PC-9 (cell line): ENCODE measurements at regions not wholly inside any gene's neighbourhood (a gene's known extent, or its start where the extent isn't known, plus 50 kb on each side); places are given as distances from the start of the nearest gene placed in this dataset.

Experiments used
- BruUV-seq: library from RNA; stranded (reverse); fragments of 400-500 nt; replicated peaks from 2 replicates; lab custom pipeline; 2021; lab: Mats Ljungman, UMichigan
- CTCF ChIA-PET: fragments of 300-600 bp; sonication (Branson Sonifier 250); formaldehyde crosslinking; loops from one replicate; lab custom pipeline; 2022; ENCODE audit warnings: antibody characterized with exemption; lab: Charles Lee
- POLR2A ChIA-PET: fragments of 300-600 bp; sonication (Branson Sonifier 250); formaldehyde crosslinking; loops from one replicate; lab custom pipeline; 2022; ENCODE audit warnings: antibody characterized with exemption; ENCODE audit not compliant: unreplicated experiment; lab: Charles Lee
- DNase-seq, 2 experiments: peaks; one replicate each; pipeline versions ENCODE4 v3.0.0 to v3.0.0-alpha.2; 2015 to 2022; ENCODE audit warnings: mixed read lengths in 1 of 2
- H2AFZ ChIP-seq: fragments of 200-600 bp; sonication (generic); 2 replicates; pipeline ENCODE4 v1.8.1; 2017; ENCODE audit warnings: antibody characterized with exemption
- H3F3A ChIP-seq: fragments of 200-600 bp; sonication (generic); 2 replicates; pipeline ENCODE4 v1.8.1; 2017; ENCODE audit warnings: antibody characterized with exemption, mild to moderate bottlenecking, low read depth; ENCODE audit not compliant: insufficient read depth
- H3K27ac ChIP-seq: fragments of 200-600 bp; sonication (generic); 2 replicates; pipeline ENCODE4 v1.6.1; 2016; ENCODE audit warnings: mixed run types
- H3K27me3 ChIP-seq: fragments of 200-600 bp; sonication (generic); 2 replicates; pipeline ENCODE4 v1.6.1; 2016; ENCODE audit warnings: low read depth, mixed run types; ENCODE audit not compliant: insufficient read depth
- H3K36me3 ChIP-seq: fragments of 200-600 bp; sonication (generic); 2 replicates; pipeline ENCODE4 v1.6.1; 2016; ENCODE audit warnings: low read depth, mixed run types
- H3K4me1 ChIP-seq: fragments of 200-600 bp; sonication (generic); replicated peaks from 2 replicates; pipeline ENCODE4 v1.6.1; 2016; ENCODE audit warnings: mixed run types; ENCODE audit not compliant: insufficient read depth
- H3K4me2 ChIP-seq: fragments of 200-600 bp; sonication (generic); 2 replicates; pipeline ENCODE4 v1.6.1; 2017; ENCODE audit warnings: mixed run types
- H3K4me3 ChIP-seq: fragments of 200-600 bp; sonication (generic); 2 replicates; pipeline ENCODE4 v1.6.1; 2016; ENCODE audit warnings: mixed run types
- H3K79me2 ChIP-seq: fragments of 200-600 bp; sonication (generic); 2 replicates; pipeline ENCODE4 v1.6.1; 2017; ENCODE audit warnings: low read depth, mixed run types
- H3K9me2 ChIP-seq: fragments of 200-600 bp; sonication (generic); 2 replicates; pipeline ENCODE4 v1.8.1; 2017; ENCODE audit warnings: mild to moderate bottlenecking; ENCODE audit not compliant: insufficient read depth
- H3K9me3 ChIP-seq: fragments of 200-600 bp; sonication (generic); 2 replicates; pipeline ENCODE4 v1.8.1; 2016; ENCODE audit warnings: low read depth; ENCODE audit not compliant: insufficient read depth
- H4K20me1 ChIP-seq: fragments of 200-600 bp; sonication (generic); 2 replicates; pipeline ENCODE4 v1.8.1; 2017; ENCODE audit not compliant: insufficient read depth
- EZH2 ChIP-seq: fragments of 200-600 bp; sonication (generic); IDR thresholded peaks from 2 replicates; pipeline ENCODE4 v1.8.0; 2017; ENCODE audit warnings: antibody characterized with exemption, low read depth
- intact Hi-C: fragments of 100-400 bp; cut with micrococcal nuclease; formaldehyde crosslinking; loops from one replicate; pipeline ENCODE4 v1.10.0; 2022; ENCODE audit not compliant: unreplicated experiment
- TF ChIP-seq, protein P1 (sequence below): fragments of 200-600 bp; sonication (generic); conservative IDR thresholded peaks from 2 replicates; pipeline ENCODE4 v1.6.1; 2017; ENCODE audit warnings: mixed run types, antibody characterized with exemption, mild to moderate bottlenecking, moderate library complexity

DNA sequence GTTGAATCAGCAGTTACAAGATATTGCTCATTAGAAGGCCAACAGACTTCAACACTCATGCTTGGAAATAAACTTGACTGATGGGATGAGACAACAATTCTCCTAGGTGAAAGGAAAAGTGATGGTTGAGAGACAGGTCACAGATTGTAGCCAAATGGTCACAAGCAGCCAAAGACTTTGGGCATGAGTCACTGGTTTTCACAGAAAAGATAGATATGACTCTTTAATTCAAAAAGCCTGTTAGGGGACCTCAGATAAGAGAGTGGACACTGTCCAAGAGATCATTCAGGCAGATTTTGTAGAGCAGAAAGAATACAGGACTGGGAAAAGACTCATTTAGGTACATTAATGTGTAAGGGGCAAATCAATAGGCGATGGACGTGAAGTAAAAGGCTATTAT, 982.5 kb downstream of the MAT2B start:
- no peaks in the 10 kb centered on the region for H3K9me3 ChIP-seq
- no peaks in the 10 kb centered on the region for H3F3A ChIP-seq
- no peaks in the 10 kb centered on the region for H4K20me1 ChIP-seq
- BruUV-seq = no TSS peak
- no peaks in the 10 kb centered on the region for H3K4me1 ChIP-seq
- H3K27me3 ChIP-seq = no peaks in the 10 kb centered on the region
- TF ChIP-seq EZH2 = no peak
- TF ChIP-seq, protein P1, sequence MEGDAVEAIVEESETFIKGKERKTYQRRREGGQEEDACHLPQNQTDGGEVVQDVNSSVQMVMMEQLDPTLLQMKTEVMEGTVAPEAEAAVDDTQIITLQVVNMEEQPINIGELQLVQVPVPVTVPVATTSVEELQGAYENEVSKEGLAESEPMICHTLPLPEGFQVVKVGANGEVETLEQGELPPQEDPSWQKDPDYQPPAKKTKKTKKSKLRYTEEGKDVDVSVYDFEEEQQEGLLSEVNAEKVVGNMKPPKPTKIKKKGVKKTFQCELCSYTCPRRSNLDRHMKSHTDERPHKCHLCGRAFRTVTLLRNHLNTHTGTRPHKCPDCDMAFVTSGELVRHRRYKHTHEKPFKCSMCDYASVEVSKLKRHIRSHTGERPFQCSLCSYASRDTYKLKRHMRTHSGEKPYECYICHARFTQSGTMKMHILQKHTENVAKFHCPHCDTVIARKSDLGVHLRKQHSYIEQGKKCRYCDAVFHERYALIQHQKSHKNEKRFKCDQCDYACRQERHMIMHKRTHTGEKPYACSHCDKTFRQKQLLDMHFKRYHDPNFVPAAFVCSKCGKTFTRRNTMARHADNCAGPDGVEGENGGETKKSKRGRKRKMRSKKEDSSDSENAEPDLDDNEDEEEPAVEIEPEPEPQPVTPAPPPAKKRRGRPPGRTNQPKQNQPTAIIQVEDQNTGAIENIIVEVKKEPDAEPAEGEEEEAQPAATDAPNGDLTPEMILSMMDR = no peak
- H3K27ac ChIP-seq = no peak overlapping the region
- H2AFZ ChIP-seq = no peak overlapping the region
- no peaks in the 10 kb centered on the region for H3K36me3 ChIP-seq
- DNase-seq = no peak
- CTCF ChIA-PET = no interaction called here
- no peak overlapping the region for H3K4me3 ChIP-seq
- no peaks in the 10 kb centered on the region for H3K9me2 ChIP-seq
- intact Hi-C loops = no loop called here
- H3K4me2 ChIP-seq = no peak overlapping the region
- POLR2A ChIA-PET = no interaction called here
- no peaks in the 10 kb centered on the region for H3K79me2 ChIP-seq

DNA sequence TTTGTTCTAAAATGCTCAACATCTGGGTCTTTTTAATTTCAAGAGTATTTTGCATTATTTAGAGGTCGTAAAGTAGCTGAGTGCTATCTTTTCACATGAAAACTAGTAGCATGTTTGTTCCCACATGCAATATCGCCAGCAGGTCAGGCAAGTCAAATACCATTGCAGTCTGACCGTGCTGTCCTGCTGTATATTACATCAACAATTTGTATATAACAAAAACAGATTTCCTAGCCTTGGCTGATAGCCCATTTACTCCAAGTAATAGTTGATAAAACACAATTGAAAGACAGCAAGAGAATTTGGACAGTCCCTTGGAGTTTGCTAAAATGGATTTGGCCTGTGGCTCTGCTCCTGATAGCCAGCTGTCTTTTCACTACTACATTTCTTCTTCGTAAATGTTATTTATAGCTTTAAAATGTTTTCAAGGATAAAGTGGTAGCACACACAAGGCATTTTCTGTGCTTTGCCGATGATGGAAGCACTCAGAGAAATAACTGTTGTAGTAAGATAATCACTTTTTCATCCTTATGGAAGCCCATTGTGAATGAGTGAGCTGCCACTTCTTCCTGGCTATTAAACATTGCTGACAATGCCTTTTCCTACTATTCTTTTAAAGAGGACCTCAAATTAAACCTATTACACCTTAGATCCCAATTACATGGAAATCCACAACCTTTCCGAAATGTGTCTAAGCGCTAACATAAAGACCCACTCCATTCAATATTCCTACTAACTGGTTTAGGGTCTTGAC, 992.1 kb downstream of the MAT2B start:
- Histone ChIP-seq H2AFZ (no peak overlapping the region), H3F3A (no peaks in the 10 kb centered on the region), H4K20me1 (no peaks in the 10 kb centered on the region), H3K4me3 (no peak overlapping the region), H3K27ac (no peak overlapping the region), H3K4me1 (no peaks in the 10 kb centered on the region), H3K9me3 (no peaks in the 10 kb centered on the region), H3K27me3 (no peaks in the 10 kb centered on the region), H3K36me3 (no peaks in the 10 kb centered on the region), H3K4me2 (no peak overlapping the region), H3K9me2 (no peaks in the 10 kb centered on the region), H3K79me2 (no peaks in the 10 kb centered on the region)
- ChIA-PET CTCF (no interaction called here), POLR2A (no interaction called here)
- DNase-seq = no peak
- TF ChIP-seq, protein P1 = no peak
- TF ChIP-seq EZH2 = no peak
- no TSS peak for BruUV-seq
- intact Hi-C loops = no loop called here

DNA sequence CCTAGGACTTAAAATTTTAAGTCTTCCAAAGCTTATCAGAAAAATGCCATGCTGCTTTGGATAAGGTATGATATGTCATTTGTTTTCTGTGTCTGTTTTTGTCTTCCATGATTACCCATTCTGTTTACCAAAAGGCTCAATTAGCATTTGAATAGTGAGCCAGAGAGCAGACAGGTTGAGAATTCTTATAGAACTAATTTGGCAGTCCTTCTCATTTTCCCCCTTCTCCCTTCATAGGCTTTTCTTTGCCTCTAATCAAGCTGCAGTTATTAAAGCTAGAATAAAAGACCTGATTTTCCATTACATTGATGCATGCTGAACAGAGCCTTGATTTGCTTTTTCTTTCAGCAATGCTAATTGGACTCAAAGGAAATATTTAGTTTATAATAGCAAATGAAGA, 993.0 kb downstream of the MAT2B start:
- H3K4me1 ChIP-seq = no peaks in the 10 kb centered on the region
- H3K36me3 ChIP-seq = no peaks in the 10 kb centered on the region
- no TSS peak for BruUV-seq
- no peak overlapping the region for H2AFZ ChIP-seq
- H3K4me3 ChIP-seq = no peak overlapping the region
- no peak overlapping the region for H3K4me2 ChIP-seq
- H3K9me3 ChIP-seq = no peaks in the 10 kb centered on the region
- H4K20me1 ChIP-seq = no peaks in the 10 kb centered on the region
- H3F3A ChIP-seq = no peaks in the 10 kb centered on the region
- H3K27ac ChIP-seq = no peak overlapping the region
- ChIA-PET POLR2A (no interaction called here), CTCF (no interaction called here)
- TF ChIP-seq, protein P1 = no peak
- TF ChIP-seq EZH2 = no peak
- H3K27me3 ChIP-seq = no peaks in the 10 kb centered on the region
- H3K9me2 ChIP-seq = no peaks in the 10 kb centered on the region
- DNase-seq = no peak
- intact Hi-C loops = no loop called here
- H3K79me2 ChIP-seq = no peaks in the 10 kb centered on the region
